ENCODE measurements at regions not wholly inside any gene's neighbourhood (a gene's known extent, or its start where the extent isn't known, plus 50 kb on each side); places are given as distances from the start of the nearest gene placed in this dataset.

GRCh38 chr1:82950606-82951200 lies 1048.2 kb downstream of the TTLL7 start:
- no peak for TF ChIP-seq CTCF (IDR thresholded peaks at IDR 0.05)
- no peak for DNase-seq (ENCODE audit: low spot score)
- Histone ChIP-seq H3K27ac (no peak overlapping the region), H3K4me3 (no peak overlapping the region)

- no peak for TF ChIP-seq CTCF (IDR thresholded peaks at IDR 0.05)
- no peak overlapping the region for H3K27ac ChIP-seq
- no peak for DNase-seq (ENCODE audit: low spot score)
- H3K4me3 ChIP-seq: no peak overlapping the region
These were observed 1050.5 kb downstream of the TTLL7 start for GRCh38 chr1:82948386-82948785.

- Histone ChIP-seq H3K27ac (no peak overlapping the region), H3K4me3 (no peak overlapping the region)
- DNase-seq (ENCODE audit: low spot score): no peak
- TF ChIP-seq CTCF (IDR thresholded peaks at IDR 0.05): no peak
These were observed 1051.7 kb downstream of the TTLL7 start for GRCh38 chr1:82947278-82947677.

GRCh38 chr1:82946096-82946605 lies 1052.8 kb downstream of the TTLL7 start:
- no peak for DNase-seq (ENCODE audit: low spot score)
- no peak for TF ChIP-seq CTCF (IDR thresholded peaks at IDR 0.05)
- no peak overlapping the region for H3K27ac ChIP-seq

GRCh38 chr1:82944822-82945221 lies 1054.1 kb downstream of the TTLL7 start:
- H3K27ac ChIP-seq: no peak overlapping the region
- DNase-seq (ENCODE audit: low spot score): no peak
- no peak for TF ChIP-seq CTCF (IDR thresholded peaks at IDR 0.05)
- H3K4me3 ChIP-seq: no peak overlapping the region

More at GRCh38 chr1:82946096-82946605, 1052.8 kb downstream of the TTLL7 start:
- H3K4me3 ChIP-seq: no peak overlapping the region

GRCh38 chr1:82934074-82934473 lies 1064.9 kb downstream of the TTLL7 start:
- H3K4me3 ChIP-seq: no peak overlapping the region
- no peak overlapping the region for H3K27ac ChIP-seq
- no peak for DNase-seq (ENCODE audit: low spot score)
- no peak for TF ChIP-seq CTCF (IDR thresholded peaks at IDR 0.05)

GRCh38 chr1:82932727-82933126 lies 1066.2 kb downstream of the TTLL7 start:
- Histone ChIP-seq H3K4me3 (no peak overlapping the region), H3K27ac (no peak overlapping the region)
- no peak for TF ChIP-seq CTCF (IDR thresholded peaks at IDR 0.05)
- no peak for DNase-seq (ENCODE audit: low spot score)

All from coronary artery (tissue), 2 donors.